H9 (cell line): ENCODE measurements at regions not wholly inside any gene's neighbourhood (a gene's known extent, or its start where the extent isn't known, plus 50 kb on each side); places are given as distances from the start of the nearest gene placed in this dataset.

Source experiments
- DNase-seq: peaks from one replicate; pipeline ENCODE4 v3.0.0-alpha.2; 2017
- H2AFZ ChIP-seq: one replicate; pipeline ENCODE4 v1.6.1; 2013; ENCODE audit warnings: mild to moderate bottlenecking, low read length, control low read depth, moderate library complexity
- H2AK5ac ChIP-seq: 2 replicates; pipeline ENCODE4 v1.6.1; 2013; ENCODE audit warnings: low read length, control low read depth, mixed read lengths; ENCODE audit not compliant: insufficient read length
- H2BK120ac ChIP-seq: one replicate; pipeline ENCODE4 v1.6.1; 2013; ENCODE audit warnings: low read depth, mild to moderate bottlenecking, low read length, control low read depth, inconsistent platforms; ENCODE audit not compliant: poor library complexity, severe bottlenecking
- H2BK12ac ChIP-seq: 2 replicates; pipeline ENCODE4 v1.6.1; 2013; ENCODE audit warnings: low read length, control low read depth, mixed read lengths, low read depth; ENCODE audit not compliant: insufficient read length
- H2BK15ac ChIP-seq: 2 replicates; pipeline ENCODE4 v1.6.1; 2013; ENCODE audit warnings: low read depth, low read length, control low read depth
- H2BK20ac ChIP-seq: one replicate; pipeline ENCODE4 v1.6.1; 2013; ENCODE audit warnings: low read depth, mild to moderate bottlenecking, low read length, control low read depth, inconsistent platforms; ENCODE audit not compliant: poor library complexity, severe bottlenecking
- H2BK5ac ChIP-seq: 2 replicates; pipeline ENCODE4 v1.6.1; 2013; ENCODE audit warnings: low read length, control low read depth, mixed read lengths; ENCODE audit not compliant: insufficient read length
- H3K14ac ChIP-seq: 2 replicates; pipeline ENCODE4 v1.6.1; 2013; ENCODE audit warnings: low read length, control low read depth; ENCODE audit not compliant: insufficient read depth
- H3K18ac ChIP-seq: 2 replicates; pipeline ENCODE4 v1.6.1; 2013; ENCODE audit warnings: low read depth, mild to moderate bottlenecking, mixed read lengths, low read length, control low read depth; ENCODE audit not compliant: insufficient read length
- H3K23ac ChIP-seq: 2 replicates; pipeline ENCODE4 v1.6.1; 2013; ENCODE audit warnings: low read length, control low read depth, mixed read lengths, low read depth; ENCODE audit not compliant: insufficient read length
- H3K23me2 ChIP-seq: 2 replicates; pipeline ENCODE4 v1.6.1; 2013; ENCODE audit warnings: low read depth, mild to moderate bottlenecking, mixed read lengths, low read length, control low read depth; ENCODE audit not compliant: insufficient read length, poor library complexity, severe bottlenecking
- H3K27ac ChIP-seq: 2 replicates; pipeline ENCODE4 v1.5.1; 2013; ENCODE audit warnings: low read length, control low read depth, mixed read lengths, low read depth; ENCODE audit not compliant: insufficient read length
- H3K27me3 ChIP-seq: 2 replicates; pipeline ENCODE4 v1.6.1; 2013; ENCODE audit warnings: low read length, control low read depth, inconsistent platforms; ENCODE audit not compliant: insufficient read depth
- H3K4ac ChIP-seq: 2 replicates; pipeline ENCODE4 v1.6.1; 2013; ENCODE audit warnings: low read depth, mild to moderate bottlenecking, control low read depth, inconsistent platforms, low read length, moderate library complexity
- H3K4me1 ChIP-seq: 2 replicates; pipeline ENCODE4 v1.6.1; 2013; ENCODE audit warnings: low read length, control low read depth, inconsistent platforms; ENCODE audit not compliant: insufficient read depth
- H3K4me2 ChIP-seq: 2 replicates; pipeline ENCODE4 v1.6.1; 2013; ENCODE audit warnings: low read length, control low read depth, mixed read lengths; ENCODE audit not compliant: insufficient read length, insufficient read depth
- H3K56ac ChIP-seq: 2 replicates; pipeline ENCODE4 v1.6.1; 2013; ENCODE audit warnings: low read depth, mild to moderate bottlenecking, mixed read lengths, low read length, control low read depth; ENCODE audit not compliant: insufficient read length
- H3K79me1 ChIP-seq: 2 replicates; pipeline ENCODE4 v1.6.1; 2013; ENCODE audit warnings: low read depth, mild to moderate bottlenecking, moderate library complexity, low read length, control low read depth, inconsistent platforms; ENCODE audit not compliant: insufficient read depth, poor library complexity, severe bottlenecking
- H3K79me2 ChIP-seq: 2 replicates; pipeline ENCODE4 v1.6.1; 2013; ENCODE audit warnings: low read length, control low read depth, inconsistent platforms; ENCODE audit not compliant: insufficient read depth
- H3K9ac ChIP-seq: 2 replicates; pipeline ENCODE4 v1.6.1; 2013; ENCODE audit warnings: low read length, control low read depth, mixed read lengths; ENCODE audit not compliant: insufficient read length; ENCODE audit errors: extremely low read depth
- H3K9me3 ChIP-seq: one replicate; pipeline ENCODE4 v1.6.1; 2013; ENCODE audit warnings: low read depth, low read length, inconsistent platforms; ENCODE audit not compliant: control insufficient read depth
- H3T11ph ChIP-seq: one replicate; pipeline ENCODE4 v1.6.1; 2013; ENCODE audit warnings: mild to moderate bottlenecking, low read length, control low read depth, inconsistent platforms
- H4K20me1 ChIP-seq: one replicate; pipeline ENCODE4 v1.6.1; 2013; ENCODE audit not compliant: control insufficient read depth, insufficient read length, insufficient read depth
- H4K5ac ChIP-seq: 2 replicates; pipeline ENCODE4 v1.6.1; 2013; ENCODE audit warnings: low read depth, mild to moderate bottlenecking, mixed read lengths, low read length, control low read depth; ENCODE audit not compliant: insufficient read length
- H4K8ac ChIP-seq: replicated peaks from 2 replicates; pipeline ENCODE4 v1.6.1; 2013; ENCODE audit warnings: low read length, control low read depth, mixed read lengths, low read depth; ENCODE audit not compliant: insufficient read length
- H4K91ac ChIP-seq: 2 replicates; pipeline ENCODE4 v1.6.1; 2013; ENCODE audit warnings: low read depth, mild to moderate bottlenecking, moderate library complexity, mixed read lengths, low read length, control low read depth; ENCODE audit not compliant: insufficient read length
- H3K27ac Mint-ChIP-seq, 3 experiments: 2 replicates in 2 of 3; 3 replicates in 1 of 3; pipeline ENCODE4 v1.8.0; 2020 to 2021; ENCODE audit warnings: mixed read lengths in 3 of 3, mild to moderate bottlenecking in 1 of 3, moderate library complexity in 1 of 3
- H3K27me3 Mint-ChIP-seq: 2 replicates; pipeline ENCODE4 v1.8.0; 2021; ENCODE audit warnings: low read depth, mild to moderate bottlenecking, moderate library complexity, mixed read lengths
- H3K36me3 Mint-ChIP-seq, 3 experiments: 2 replicates in 2 of 3; 3 replicates in 1 of 3; pipeline ENCODE4 v1.8.0; 2020 to 2021; ENCODE audit warnings: low read depth in 3 of 3, mixed read lengths in 3 of 3; ENCODE audit not compliant: insufficient read depth in 1 of 3
- H3K4me1 Mint-ChIP-seq, 2 experiments: 2 replicates each; pipeline ENCODE4 v1.8.0; 2020; ENCODE audit warnings: mixed read lengths in 2 of 2
- H3K4me3 Mint-ChIP-seq, 2 experiments: 2 replicates in 1 of 2; 3 replicates in 1 of 2; pipeline ENCODE4 v1.8.0; 2020 to 2021; ENCODE audit warnings: mild to moderate bottlenecking in 2 of 2, mixed read lengths in 2 of 2, moderate library complexity in 1 of 2
- H3K9me3 Mint-ChIP-seq, 2 experiments: 2 replicates in 1 of 2; 3 replicates in 1 of 2; pipeline ENCODE4 v1.8.0; 2020; ENCODE audit warnings: mild to moderate bottlenecking in 2 of 2, mixed read lengths in 2 of 2, moderate library complexity in 1 of 2
- WGBS: extraction: QIAGEN DNeasy Blood & Tissue Kit; methylation state at CpG from one replicate; pipeline ENCODE4 v1.1.7; 2013; ENCODE audit warnings: missing lambda C conversion rate, low lambda C conversion rate, mixed read lengths; ENCODE audit not compliant: insufficient read length; ENCODE audit errors: extremely low coverage; 5-methylcytosine and 5-hydroxymethylcytosine counted together
- TF ChIP-seq, protein P1 (sequence below): fragments of 200-600 bp; sonication (generic); conservative IDR thresholded peaks from 3 replicates; pipeline ENCODE4 v1.8.0; 2021; ENCODE audit warnings: antibody characterized with exemption, mild to moderate bottlenecking

DNA sequence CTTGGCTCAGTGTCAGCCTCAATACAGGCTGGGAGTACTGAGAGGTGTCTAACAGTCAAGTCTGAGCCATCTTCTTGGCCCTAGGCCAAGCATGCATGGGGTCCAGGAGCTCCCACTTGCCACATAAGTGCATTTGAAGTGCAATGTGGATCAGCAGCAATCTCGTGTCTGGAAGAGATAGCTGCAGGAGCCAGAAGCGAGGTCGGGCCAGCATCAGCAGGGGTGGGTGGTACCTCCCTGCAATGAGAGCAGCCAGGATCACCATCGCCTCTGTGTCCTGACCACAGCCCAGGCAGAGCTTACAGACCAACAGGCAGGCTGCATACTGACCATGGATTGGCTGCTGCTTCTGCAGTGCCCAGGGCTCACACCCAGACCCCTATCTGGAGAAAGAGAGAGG lies 83.0 kb upstream of the CXCL12 start:
- Histone ChIP-seq H2BK20ac (no peak overlapping the region), H3K56ac (no peak overlapping the region), H2BK15ac (no peak overlapping the region), H2BK120ac (no peak overlapping the region), H4K20me1 (no peaks in the 10 kb centered on the region), H2BK5ac (no peak overlapping the region), H3K4me1 (no peaks in the 10 kb centered on the region), H4K8ac (no peak overlapping the region), H3K27ac (no peak overlapping the region), H3K79me2 (no peaks in the 10 kb centered on the region), H3K4ac (no peak overlapping the region), H2BK12ac (no peak overlapping the region), H3K14ac (no peak overlapping the region), H3K18ac (no peak overlapping the region), H3K23ac (no peak overlapping the region), H3K9me3 (no peaks in the 10 kb centered on the region), H3K4me2 (no peak overlapping the region), H3K23me2 (no peaks in the 10 kb centered on the region), H2AFZ (no peak overlapping the region), H4K5ac (no peak overlapping the region), H4K91ac (no peak overlapping the region), H2AK5ac (no peak overlapping the region), H3K27me3 (no peaks in the 10 kb centered on the region), H3K79me1 (no peaks in the 10 kb centered on the region), H3K9ac (no peak overlapping the region), H3T11ph (no peak overlapping the region)
- no CpG with 5 or more reads among the region's 4 CpGs for WGBS
- Mint-ChIP-seq H3K36me3 (no peaks in the 10 kb centered on the region; a peak in 1 of 7 replicates), H3K4me3 (no peak overlapping the region), H3K9me3 (peaks cover 0 to 2% of the 10 kb centered on the region in 2 experiments; a peak in 1 of 5 replicates), H3K27ac (no peak overlapping the region), H3K4me1 (peaks cover 0 to 6% of the 10 kb centered on the region in 2 experiments; a peak in 2 of 4 replicates), H3K27me3 (no peaks in the 10 kb centered on the region; the same call in none of the 2 replicates)
- no peak for DNase-seq
- TF ChIP-seq, protein P1, sequence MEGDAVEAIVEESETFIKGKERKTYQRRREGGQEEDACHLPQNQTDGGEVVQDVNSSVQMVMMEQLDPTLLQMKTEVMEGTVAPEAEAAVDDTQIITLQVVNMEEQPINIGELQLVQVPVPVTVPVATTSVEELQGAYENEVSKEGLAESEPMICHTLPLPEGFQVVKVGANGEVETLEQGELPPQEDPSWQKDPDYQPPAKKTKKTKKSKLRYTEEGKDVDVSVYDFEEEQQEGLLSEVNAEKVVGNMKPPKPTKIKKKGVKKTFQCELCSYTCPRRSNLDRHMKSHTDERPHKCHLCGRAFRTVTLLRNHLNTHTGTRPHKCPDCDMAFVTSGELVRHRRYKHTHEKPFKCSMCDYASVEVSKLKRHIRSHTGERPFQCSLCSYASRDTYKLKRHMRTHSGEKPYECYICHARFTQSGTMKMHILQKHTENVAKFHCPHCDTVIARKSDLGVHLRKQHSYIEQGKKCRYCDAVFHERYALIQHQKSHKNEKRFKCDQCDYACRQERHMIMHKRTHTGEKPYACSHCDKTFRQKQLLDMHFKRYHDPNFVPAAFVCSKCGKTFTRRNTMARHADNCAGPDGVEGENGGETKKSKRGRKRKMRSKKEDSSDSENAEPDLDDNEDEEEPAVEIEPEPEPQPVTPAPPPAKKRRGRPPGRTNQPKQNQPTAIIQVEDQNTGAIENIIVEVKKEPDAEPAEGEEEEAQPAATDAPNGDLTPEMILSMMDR, result no peak
